ENCODE measurements at regions not wholly inside any gene's neighbourhood (a gene's known extent, or its start where the extent isn't known, plus 50 kb on each side); places are given as distances from the start of the nearest gene placed in this dataset.
A peak's percentile ranks its signal among the peaks of the same experiment; 100 is the strongest.
"Not testable (repeated sequence)": the region's sequence is repeated elsewhere in the genome, so short reads cannot be mapped to it uniquely, and the experiment has no call there.

GRCh38 chr10:124244256-124244877 lies 151.0 kb upstream of the CHST15 start:
- DNase-seq (ENCODE audit: low read depth, low spot score) = no peak

GRCh38 chr10:124243702-124244121 lies 150.3 kb upstream of the CHST15 start:
- no peak for DNase-seq (ENCODE audit: low read depth, low spot score)

GRCh38 chr10:124242791-124243190 lies 149.4 kb upstream of the CHST15 start:
- DNase-seq (ENCODE audit: low read depth, low spot score) = no peak

- DNase-seq (ENCODE audit: low read depth, low spot score) = peak; percentile 15
Observed at GRCh38 chr10:124242365-124242764, 149.0 kb upstream of the CHST15 start.

- DNase-seq (ENCODE audit: low read depth, low spot score) = not testable (repeated sequence)
Observed at GRCh38 chr10:124241510-124241909, 148.1 kb upstream of the CHST15 start.

- DNase-seq (ENCODE audit: low read depth, low spot score) = peak; percentile 83
Observed at GRCh38 chr10:124240839-124241291, 147.5 kb upstream of the CHST15 start.

- DNase-seq (ENCODE audit: low read depth, low spot score) = no peak
Observed at GRCh38 chr10:124239696-124240095, 146.3 kb upstream of the CHST15 start.

- no peak for DNase-seq (ENCODE audit: low read depth, low spot score)
Observed at GRCh38 chr10:124239134-124239533, 145.7 kb upstream of the CHST15 start.

GRCh38 chr10:124238367-124238766 lies 145.0 kb upstream of the CHST15 start:
- peak; percentile 17 for DNase-seq (ENCODE audit: low read depth, low spot score)

- DNase-seq (ENCODE audit: low read depth, low spot score) = no peak
Observed at GRCh38 chr10:124237282-124237961, 144.0 kb upstream of the CHST15 start.

GRCh38 chr10:124236816-124237215 lies 143.4 kb upstream of the CHST15 start:
- no peak for DNase-seq (ENCODE audit: low read depth, low spot score)

- DNase-seq (ENCODE audit: low read depth, low spot score) = no peak
Observed at GRCh38 chr10:124236136-124236535, 142.7 kb upstream of the CHST15 start.

GRCh38 chr10:124235232-124235631 lies 141.8 kb upstream of the CHST15 start:
- no peak for DNase-seq (ENCODE audit: low read depth, low spot score)

GRCh38 chr10:124233546-124234138 lies 140.2 kb upstream of the CHST15 start:
- no peak for DNase-seq (ENCODE audit: low read depth, low spot score)

GRCh38 chr10:124232686-124233545 lies 139.5 kb upstream of the CHST15 start:
- no peak for DNase-seq (ENCODE audit: low read depth, low spot score)

GRCh38 chr10:124231168-124232155 lies 138.1 kb upstream of the CHST15 start:
- DNase-seq (ENCODE audit: low read depth, low spot score) = no peak

GRCh38 chr10:124230635-124231167 lies 137.3 kb upstream of the CHST15 start:
- no peak for DNase-seq (ENCODE audit: low read depth, low spot score)

- DNase-seq (ENCODE audit: low read depth, low spot score) = no peak
Observed at GRCh38 chr10:124229989-124230634, 136.7 kb upstream of the CHST15 start.

- DNase-seq (ENCODE audit: low read depth, low spot score) = no peak
Observed at GRCh38 chr10:124229201-124229988, 136.0 kb upstream of the CHST15 start.

Data from ELF-1 (cell line).